ENCODE measurements at regions not wholly inside any gene's neighbourhood (a gene's known extent, or its start where the extent isn't known, plus 50 kb on each side); places are given as distances from the start of the nearest gene placed in this dataset.
A peak's percentile ranks its signal among the peaks of the same experiment; 100 is the strongest.

- WGBS, 2 donors = 70 to 75% methylated on average over 4 of the region's 4 CpGs
- no peak for DNase-seq (ENCODE audit: low spot score in 2 of 2)
- H3K4me3 ChIP-seq (ENCODE audit: low read depth, poor library complexity, severe bottlenecking) = no peak overlapping the region
- intact Hi-C loops (cut with DNase I; ENCODE audit: low total_unique reads) = no loop called here
- TF ChIP-seq POLR2A (IDR thresholded peaks at IDR 0.05) = no peak
- no peak for TF ChIP-seq CTCF (IDR thresholded peaks at IDR 0.05)
These were observed 197.4 kb upstream of the ARID2 start for GRCh38 chr12:45532113-45532512.

- H3K4me3 ChIP-seq (ENCODE audit: low read depth, poor library complexity, severe bottlenecking) = no peak overlapping the region
- no peak for DNase-seq (ENCODE audit: low spot score in 2 of 2)
- intact Hi-C loops (cut with DNase I; ENCODE audit: low total_unique reads) = no loop called here
- TF ChIP-seq CTCF (IDR thresholded peaks at IDR 0.05) = no peak
- TF ChIP-seq POLR2A (IDR thresholded peaks at IDR 0.05) = no peak
These were observed 193.8 kb upstream of the ARID2 start for GRCh38 chr12:45535610-45536180.

GRCh38 chr12:45536284-45536683 is 193.2 kb upstream of the ARID2 start:
- 54 to 59% methylated on average over 1 of the region's 1 CpG for WGBS, 2 donors
- TF ChIP-seq POLR2A (IDR thresholded peaks at IDR 0.05) (no peak), CTCF (IDR thresholded peaks at IDR 0.05) (no peak)
- DNase-seq (ENCODE audit: low spot score in 2 of 2) = no peak
- intact Hi-C loops (cut with DNase I; ENCODE audit: low total_unique reads) = no loop called here
- H3K4me3 ChIP-seq (ENCODE audit: low read depth, poor library complexity, severe bottlenecking) = no peak overlapping the region

- intact Hi-C loops (cut with DNase I; ENCODE audit: low total_unique reads) = no loop called here
- TF ChIP-seq CTCF (IDR thresholded peaks at IDR 0.05) (no peak), POLR2A (IDR thresholded peaks at IDR 0.05) (no peak)
- DNase-seq (ENCODE audit: low spot score in 2 of 2) = no peak
- WGBS, 2 donors = 49 to 56% methylated on average over 1 of the region's 1 CpG
- no peak overlapping the region for H3K4me3 ChIP-seq (ENCODE audit: low read depth, poor library complexity, severe bottlenecking)
These were observed 188.7 kb upstream of the ARID2 start for GRCh38 chr12:45540661-45541341.

GRCh38 chr12:45543887-45544286 is 185.6 kb upstream of the ARID2 start:
- intact Hi-C loops (cut with DNase I; ENCODE audit: low total_unique reads) = no loop called here
- no peak for TF ChIP-seq POLR2A (IDR thresholded peaks at IDR 0.05)
- peak in 1 of 3 donors; percentile 63 for TF ChIP-seq CTCF (IDR thresholded peaks at IDR 0.05)

DNA sequence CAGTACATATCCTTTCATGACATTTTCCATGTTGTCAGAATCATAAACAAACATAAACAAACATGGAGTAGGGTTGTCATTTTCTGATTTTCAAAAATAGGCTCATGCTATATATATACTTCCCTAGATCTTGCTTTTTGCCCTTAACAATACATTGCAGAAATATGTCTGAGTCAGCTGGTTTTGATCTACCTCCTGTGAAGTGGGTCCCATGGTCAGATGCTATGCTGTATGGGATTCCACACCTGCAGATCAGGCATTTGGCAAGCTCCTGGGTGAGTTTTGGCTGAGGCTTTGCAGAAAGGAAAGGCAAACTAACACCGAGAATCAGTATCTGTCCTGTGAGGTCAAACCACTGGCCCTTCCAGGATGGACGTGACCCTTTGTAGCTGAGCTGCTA is 183.0 kb upstream of the ARID2 start:
- no peak for DNase-seq (ENCODE audit: low spot score in 2 of 2)
- intact Hi-C loops (cut with DNase I; ENCODE audit: low total_unique reads) = no loop called here
- WGBS, 2 donors = 93 to 97% methylated on average over 2 of the region's 2 CpGs
- H3K4me3 ChIP-seq (ENCODE audit: low read depth, poor library complexity, severe bottlenecking) = no peak overlapping the region
- TF ChIP-seq POLR2A (IDR thresholded peaks at IDR 0.05) = no peak
- no peak for TF ChIP-seq CTCF (IDR thresholded peaks at IDR 0.05)

More at GRCh38 chr12:45543887-45544286, 185.6 kb upstream of the ARID2 start:
- DNase-seq (ENCODE audit: low spot score in 2 of 2) = peak in 1 of 2 donors; percentile 47
- no peak overlapping the region for H3K4me3 ChIP-seq (ENCODE audit: low read depth, poor library complexity, severe bottlenecking)
- 0 to 4% methylated on average over 2 of the region's 2 CpGs for whole genome bisulfite sequencing, 2 donors
